GM12891 (cell line): ENCODE measurements at regions not wholly inside any gene's neighbourhood (a gene's known extent, or its start where the extent isn't known, plus 50 kb on each side); places are given as distances from the start of the nearest gene placed in this dataset.

Source experiments
- POLR2A ChIP-seq: IDR thresholded peaks from 2 replicates; pipeline ENCODE4 v1.6.1; 2011; ENCODE audit warnings: low read depth, low read length, control low read depth
- POLR2AphosphoS5 ChIP-seq: IDR thresholded peaks from 2 replicates; pipeline ENCODE4 v1.6.1; 2011; ENCODE audit warnings: low read depth, low read length, control low read depth

DNA sequence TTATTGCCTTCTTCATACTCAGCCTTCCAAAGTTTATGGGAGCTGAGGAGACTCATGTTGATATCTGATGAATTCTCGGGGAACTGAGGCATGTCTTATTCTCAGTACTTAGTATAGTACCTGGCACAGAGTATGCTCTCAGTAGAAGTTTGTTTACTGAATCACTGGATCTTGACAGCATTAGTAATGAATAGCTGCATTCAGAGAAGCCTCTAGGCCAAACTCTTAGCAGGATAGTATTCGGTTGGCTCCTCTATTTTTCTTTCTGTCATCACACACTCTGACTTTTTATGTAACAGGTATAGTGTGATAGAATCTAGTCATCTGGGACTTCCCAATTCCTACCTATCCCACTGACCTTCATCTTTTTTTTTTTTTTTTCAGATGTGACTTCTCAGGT, 566.4 kb upstream of the MAN1A1 start:
- TF ChIP-seq POLR2A: no peak
- TF ChIP-seq POLR2AphosphoS5: no peak
